Neural crest cell (in vitro differentiated cells): ENCODE measurements at regions not wholly inside any gene's neighbourhood (a gene's known extent, or its start where the extent isn't known, plus 50 kb on each side); places are given as distances from the start of the nearest gene placed in this dataset.

Experiments used
- DNase-seq: peaks from one replicate; pipeline ENCODE4 v3.0.0; 2021; ENCODE audit warnings: low read depth, mixed read lengths, low spot score
- H3K27ac Mint-ChIP-seq: one replicate; pipeline ENCODE4 v1.8.0; 2021; ENCODE audit warnings: mild to moderate bottlenecking, mixed read lengths; ENCODE audit not compliant: unreplicated experiment
- H3K27me3 Mint-ChIP-seq: 2 replicates; pipeline ENCODE4 v1.8.0; 2021; ENCODE audit warnings: low read depth, mild to moderate bottlenecking, mixed read lengths
- H3K36me3 Mint-ChIP-seq: 2 replicates; pipeline ENCODE4 v1.8.0; 2021; ENCODE audit warnings: low read depth, mild to moderate bottlenecking, mixed read lengths
- H3K4me1 Mint-ChIP-seq: 2 replicates; pipeline ENCODE4 v1.8.0; 2021; ENCODE audit warnings: mixed read lengths
- H3K4me3 Mint-ChIP-seq: one replicate; pipeline ENCODE4 v1.8.0; 2021; ENCODE audit warnings: mild to moderate bottlenecking, mixed read lengths
- H3K9me3 Mint-ChIP-seq: 2 replicates; pipeline ENCODE4 v1.8.0; 2021; ENCODE audit warnings: mixed read lengths
- TF ChIP-seq, protein P1 (sequence below): fragments of 200-600 bp; sonication (generic); conservative IDR thresholded peaks from 2 replicates; pipeline ENCODE4 v1.5.0; 2021; ENCODE audit warnings: antibody characterized with exemption, mild to moderate bottlenecking

- Mint-ChIP-seq H3K27ac (no peak overlapping the region), H3K36me3 (peaks cover 3% of the 10 kb centered on the region), H3K9me3 (peaks cover 3% of the 10 kb centered on the region), H3K27me3 (no peaks in the 10 kb centered on the region), H3K4me1 (no peaks in the 10 kb centered on the region), H3K4me3 (no peak overlapping the region)
- DNase-seq = no peak
- TF ChIP-seq, protein P1, sequence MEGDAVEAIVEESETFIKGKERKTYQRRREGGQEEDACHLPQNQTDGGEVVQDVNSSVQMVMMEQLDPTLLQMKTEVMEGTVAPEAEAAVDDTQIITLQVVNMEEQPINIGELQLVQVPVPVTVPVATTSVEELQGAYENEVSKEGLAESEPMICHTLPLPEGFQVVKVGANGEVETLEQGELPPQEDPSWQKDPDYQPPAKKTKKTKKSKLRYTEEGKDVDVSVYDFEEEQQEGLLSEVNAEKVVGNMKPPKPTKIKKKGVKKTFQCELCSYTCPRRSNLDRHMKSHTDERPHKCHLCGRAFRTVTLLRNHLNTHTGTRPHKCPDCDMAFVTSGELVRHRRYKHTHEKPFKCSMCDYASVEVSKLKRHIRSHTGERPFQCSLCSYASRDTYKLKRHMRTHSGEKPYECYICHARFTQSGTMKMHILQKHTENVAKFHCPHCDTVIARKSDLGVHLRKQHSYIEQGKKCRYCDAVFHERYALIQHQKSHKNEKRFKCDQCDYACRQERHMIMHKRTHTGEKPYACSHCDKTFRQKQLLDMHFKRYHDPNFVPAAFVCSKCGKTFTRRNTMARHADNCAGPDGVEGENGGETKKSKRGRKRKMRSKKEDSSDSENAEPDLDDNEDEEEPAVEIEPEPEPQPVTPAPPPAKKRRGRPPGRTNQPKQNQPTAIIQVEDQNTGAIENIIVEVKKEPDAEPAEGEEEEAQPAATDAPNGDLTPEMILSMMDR = no peak
Measured at GRCh38 chr10:8640878-8641277, 586.4 kb downstream of the GATA3 start.

GRCh38 chr10:8656261-8656660 is 601.8 kb downstream of the GATA3 start:
- no peaks in the 10 kb centered on the region for H3K4me1 Mint-ChIP-seq
- H3K27me3 Mint-ChIP-seq = peaks cover 13% of the 10 kb centered on the region
- H3K4me3 Mint-ChIP-seq = no peak overlapping the region
- TF ChIP-seq, protein P1 = no peak
- H3K36me3 Mint-ChIP-seq = no peaks in the 10 kb centered on the region
- DNase-seq = no peak
- peaks cover 4% of the 10 kb centered on the region for H3K9me3 Mint-ChIP-seq
- H3K27ac Mint-ChIP-seq = no peak overlapping the region

DNA sequence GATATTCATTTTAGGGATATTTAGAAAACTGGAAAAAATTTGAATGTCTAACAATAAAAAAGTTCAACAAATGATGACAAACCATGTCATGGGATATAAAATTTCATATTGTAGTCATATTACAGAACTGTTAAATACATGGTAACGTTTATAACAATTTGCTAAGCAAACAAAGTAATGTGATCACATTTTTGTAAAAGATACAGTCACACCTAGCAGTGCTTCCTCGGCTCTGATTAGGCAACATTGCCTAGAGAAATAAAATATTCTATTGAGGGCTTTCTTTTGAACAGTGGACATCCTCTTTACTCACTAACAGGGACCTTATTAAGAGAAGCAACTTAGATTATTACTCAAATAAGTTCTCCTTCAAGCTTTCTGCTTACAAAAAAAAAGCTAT is 605.5 kb downstream of the GATA3 start:
- Mint-ChIP-seq H3K36me3 (no peaks in the 10 kb centered on the region), H3K27ac (no peak overlapping the region), H3K27me3 (peaks cover 26% of the 10 kb centered on the region), H3K4me1 (no peaks in the 10 kb centered on the region), H3K9me3 (peaks cover 4% of the 10 kb centered on the region), H3K4me3 (no peak overlapping the region)
- DNase-seq = no peak
- TF ChIP-seq, protein P1 = no peak

- TF ChIP-seq, protein P1 = no peak
- Mint-ChIP-seq H3K4me1 (no peaks in the 10 kb centered on the region), H3K9me3 (no peaks in the 10 kb centered on the region), H3K4me3 (no peak overlapping the region), H3K27me3 (peaks cover 26% of the 10 kb centered on the region), H3K36me3 (no peaks in the 10 kb centered on the region), H3K27ac (no peak overlapping the region)
- no peak for DNase-seq
Measured at GRCh38 chr10:8661886-8662285, 607.4 kb downstream of the GATA3 start.

DNA sequence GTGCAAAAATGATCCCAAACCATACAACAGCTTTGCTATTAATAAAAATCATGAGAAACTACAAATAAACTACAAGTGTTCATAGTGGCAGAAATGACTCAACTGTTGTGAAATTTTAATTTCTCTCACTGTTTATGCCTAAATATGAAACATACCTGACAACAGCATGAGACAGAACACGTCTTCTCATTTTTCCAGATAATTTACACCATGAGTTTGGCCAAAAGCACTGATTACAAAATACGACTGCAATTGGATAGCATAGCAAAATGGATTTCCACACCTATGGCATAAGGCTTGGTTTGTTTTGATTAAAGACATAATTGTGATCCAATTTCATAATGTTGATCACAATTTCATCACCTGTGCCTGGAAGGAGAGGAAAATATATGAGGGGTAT is 608.6 kb downstream of the GATA3 start:
- Mint-ChIP-seq H3K27me3 (peaks cover 22% of the 10 kb centered on the region), H3K36me3 (no peaks in the 10 kb centered on the region), H3K27ac (no peak overlapping the region), H3K4me3 (no peak overlapping the region), H3K9me3 (no peaks in the 10 kb centered on the region), H3K4me1 (no peaks in the 10 kb centered on the region)
- TF ChIP-seq, protein P1 = no peak
- no peak for DNase-seq

DNA sequence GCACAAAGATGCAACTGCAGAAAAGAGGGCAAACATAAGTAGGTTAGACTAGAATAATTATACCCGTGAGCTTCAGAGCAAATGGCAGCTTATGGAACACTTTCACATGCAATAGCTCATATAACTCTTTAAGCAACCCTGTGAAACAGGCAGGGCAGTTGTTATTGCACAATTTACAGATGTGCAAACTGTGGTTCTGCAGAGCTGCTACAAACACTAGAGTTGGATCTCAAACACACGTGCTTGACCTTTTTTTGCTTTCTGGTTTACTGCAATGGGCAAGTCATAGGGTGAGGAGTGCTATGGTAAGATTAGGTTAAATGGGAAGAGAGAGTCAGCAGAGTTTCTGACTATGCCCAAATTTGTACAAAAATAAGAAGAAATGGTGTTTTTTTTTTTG is 610.8 kb downstream of the GATA3 start:
- Mint-ChIP-seq H3K27me3 (peaks cover 22% of the 10 kb centered on the region), H3K4me3 (no peak overlapping the region), H3K27ac (no peak overlapping the region), H3K4me1 (no peaks in the 10 kb centered on the region), H3K9me3 (no peaks in the 10 kb centered on the region), H3K36me3 (no peaks in the 10 kb centered on the region)
- no peak for DNase-seq
- TF ChIP-seq, protein P1 = no peak
